Fibroblast of pulmonary artery (primary cell): ENCODE measurements at regions not wholly inside any gene's neighbourhood (a gene's known extent, or its start where the extent isn't known, plus 50 kb on each side); places are given as distances from the start of the nearest gene placed in this dataset.
A peak's percentile ranks its signal among the peaks of the same experiment; 100 is the strongest.

Experiments used
- DNase-seq: peaks from one replicate; pipeline ENCODE4 v3.0.0-alpha.2; 2010; ENCODE audit warnings: low read depth
- H3K4me3 ChIP-seq: replicated peaks from 2 replicates; pipeline ENCODE4 v1.5.1; 2011; ENCODE audit warnings: low read depth, mild to moderate bottlenecking, control low read depth, low read length, moderate library complexity
- TF ChIP-seq, protein P1 (sequence below): IDR thresholded peaks from 2 replicates; pipeline ENCODE4 v1.5.1; 2011; ENCODE audit warnings: mild to moderate bottlenecking, control low read depth, low read length, inconsistent platforms; ENCODE audit errors: missing control alignments

DNA sequence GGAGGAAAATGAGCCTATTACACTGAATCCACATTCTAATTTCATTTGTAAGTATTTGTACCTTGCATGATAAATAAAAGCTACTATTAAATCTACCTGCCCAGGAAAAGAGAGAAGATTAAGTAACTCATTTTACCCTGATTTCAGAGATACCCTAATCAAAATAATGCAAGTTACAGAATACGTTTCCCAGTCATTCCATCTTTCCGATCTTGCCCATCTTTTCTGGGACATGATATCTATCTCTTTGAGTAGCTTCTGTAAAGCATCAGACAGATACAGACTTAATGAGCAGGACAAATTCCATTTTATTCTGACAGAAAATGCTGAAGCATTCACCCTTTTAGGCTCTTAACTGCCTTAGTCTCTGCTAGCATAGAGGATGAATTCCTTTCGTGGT, 56.6 kb downstream of the SPRY2 start:
- H3K4me3 ChIP-seq = no peak overlapping the region
- no peak for DNase-seq
- TF ChIP-seq, protein P1, sequence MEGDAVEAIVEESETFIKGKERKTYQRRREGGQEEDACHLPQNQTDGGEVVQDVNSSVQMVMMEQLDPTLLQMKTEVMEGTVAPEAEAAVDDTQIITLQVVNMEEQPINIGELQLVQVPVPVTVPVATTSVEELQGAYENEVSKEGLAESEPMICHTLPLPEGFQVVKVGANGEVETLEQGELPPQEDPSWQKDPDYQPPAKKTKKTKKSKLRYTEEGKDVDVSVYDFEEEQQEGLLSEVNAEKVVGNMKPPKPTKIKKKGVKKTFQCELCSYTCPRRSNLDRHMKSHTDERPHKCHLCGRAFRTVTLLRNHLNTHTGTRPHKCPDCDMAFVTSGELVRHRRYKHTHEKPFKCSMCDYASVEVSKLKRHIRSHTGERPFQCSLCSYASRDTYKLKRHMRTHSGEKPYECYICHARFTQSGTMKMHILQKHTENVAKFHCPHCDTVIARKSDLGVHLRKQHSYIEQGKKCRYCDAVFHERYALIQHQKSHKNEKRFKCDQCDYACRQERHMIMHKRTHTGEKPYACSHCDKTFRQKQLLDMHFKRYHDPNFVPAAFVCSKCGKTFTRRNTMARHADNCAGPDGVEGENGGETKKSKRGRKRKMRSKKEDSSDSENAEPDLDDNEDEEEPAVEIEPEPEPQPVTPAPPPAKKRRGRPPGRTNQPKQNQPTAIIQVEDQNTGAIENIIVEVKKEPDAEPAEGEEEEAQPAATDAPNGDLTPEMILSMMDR = no peak

- TF ChIP-seq, protein P1 = no peak
- no peak overlapping the region for H3K4me3 ChIP-seq
- DNase-seq = no peak
Observed at GRCh38 chr13:80278706-80279105, 62.2 kb downstream of the SPRY2 start.

GRCh38 chr13:80276371-80277289, 64.3 kb downstream of the SPRY2 start:
- H3K4me3 ChIP-seq = no peak overlapping the region
- DNase-seq = peak; percentile 75
- TF ChIP-seq, protein P1 = peak; percentile 22

- H3K4me3 ChIP-seq = no peak overlapping the region
- no peak for DNase-seq
- TF ChIP-seq, protein P1 = no peak
Observed at GRCh38 chr13:80274643-80275042, 66.3 kb downstream of the SPRY2 start.

GRCh38 chr13:80273718-80274117, 67.2 kb downstream of the SPRY2 start:
- no peak for DNase-seq
- TF ChIP-seq, protein P1 = no peak
- no peak overlapping the region for H3K4me3 ChIP-seq

DNA sequence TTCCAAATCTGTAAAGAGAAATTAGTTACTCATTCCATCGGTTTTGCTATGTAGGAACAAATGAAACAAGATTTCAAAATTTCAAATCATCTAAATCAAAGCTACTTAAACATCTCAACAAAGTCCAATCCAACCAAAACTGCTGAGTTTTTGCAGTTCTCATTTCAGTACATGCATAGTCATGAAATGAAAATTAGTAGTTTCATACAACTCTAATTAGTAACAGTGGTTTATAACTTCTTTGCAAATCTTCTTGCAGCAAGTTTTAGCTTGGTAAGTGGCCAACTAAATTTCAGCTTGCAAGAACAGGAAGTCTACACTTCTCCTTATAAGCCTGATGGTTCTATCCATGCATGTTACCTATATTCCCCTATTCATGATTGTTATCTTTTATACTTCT, 75.6 kb downstream of the SPRY2 start:
- DNase-seq = no peak
- no peak overlapping the region for H3K4me3 ChIP-seq
- TF ChIP-seq, protein P1 = no peak
